ENCODE measurements at regions not wholly inside any gene's neighbourhood (a gene's known extent, or its start where the extent isn't known, plus 50 kb on each side); places are given as distances from the start of the nearest gene placed in this dataset.

DNA sequence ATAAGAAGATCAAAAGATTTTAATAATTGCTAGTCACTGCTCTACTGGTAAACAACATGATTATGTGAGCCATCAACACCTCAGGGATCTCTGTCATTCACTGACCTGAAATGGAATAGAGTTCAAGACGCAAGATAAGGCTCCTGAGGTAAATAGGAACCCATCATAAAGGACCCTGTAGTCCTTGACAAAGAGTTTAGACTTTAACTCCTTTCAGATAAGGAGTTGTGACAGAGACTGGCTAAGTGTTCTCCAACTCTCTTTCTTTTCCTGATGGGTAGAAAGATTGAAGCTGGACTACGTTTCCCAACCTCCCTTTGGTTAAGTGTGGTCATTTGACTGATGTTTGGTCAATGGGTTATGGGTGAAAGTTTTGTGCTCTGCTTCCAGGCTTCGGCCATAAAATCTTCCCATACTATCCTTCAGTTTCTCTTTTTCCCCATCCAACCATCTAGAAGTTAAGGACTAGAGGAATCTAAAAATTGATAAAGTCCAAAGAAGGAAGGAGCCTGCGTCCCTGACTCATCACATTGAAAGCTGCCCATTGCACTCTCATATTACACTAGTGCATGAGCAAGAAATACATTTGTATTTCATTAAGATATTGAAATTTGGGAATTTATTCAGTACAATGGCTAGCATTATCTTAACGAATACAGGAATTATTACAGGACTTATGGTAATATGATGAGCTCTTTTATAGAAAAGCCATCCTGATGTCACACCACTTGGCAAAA lies 293.7 kb upstream of the ACVR2A start:
- no peak for DNase-seq (ENCODE audit: low read depth)

DNA sequence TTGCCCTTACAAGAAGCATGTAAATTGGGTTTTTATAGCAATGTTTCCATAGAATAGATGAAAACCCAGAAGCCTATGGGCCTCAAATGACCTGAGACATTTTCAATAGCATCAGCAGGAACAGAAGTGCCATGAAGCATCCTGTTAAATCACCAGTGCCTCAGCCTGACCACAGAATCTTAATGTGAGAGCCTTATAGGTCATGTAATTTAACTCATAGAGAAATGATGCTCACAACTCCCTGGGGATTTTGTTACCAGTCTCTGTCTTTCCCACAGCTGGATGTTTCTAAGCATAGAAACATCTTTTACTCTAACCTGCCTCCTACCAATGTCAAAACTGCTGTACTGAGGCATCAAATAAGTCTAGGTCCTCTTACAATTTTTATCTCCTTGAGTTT lies 295.8 kb upstream of the ACVR2A start:
- no peak for DNase-seq (ENCODE audit: low read depth)

DNA sequence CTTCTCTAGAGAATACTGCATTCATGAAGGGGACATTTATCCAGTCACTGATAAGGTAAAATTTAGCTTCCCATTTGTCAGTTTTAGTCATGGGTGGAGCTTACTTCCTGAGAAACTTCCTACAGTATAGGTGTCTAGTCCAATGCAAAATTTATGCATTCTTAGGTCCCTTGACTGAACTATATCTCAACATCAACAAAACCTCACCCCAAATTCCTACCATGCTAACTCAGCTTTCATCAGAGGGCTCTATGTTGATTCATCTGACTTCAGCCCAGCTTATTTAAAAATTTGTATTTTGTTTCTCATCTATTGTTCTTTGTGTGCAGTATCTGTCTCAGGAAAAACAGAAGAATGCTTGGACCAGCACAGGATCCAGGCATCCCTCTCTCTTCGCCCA lies 296.4 kb upstream of the ACVR2A start:
- no peak for DNase-seq (ENCODE audit: low read depth)

DNA sequence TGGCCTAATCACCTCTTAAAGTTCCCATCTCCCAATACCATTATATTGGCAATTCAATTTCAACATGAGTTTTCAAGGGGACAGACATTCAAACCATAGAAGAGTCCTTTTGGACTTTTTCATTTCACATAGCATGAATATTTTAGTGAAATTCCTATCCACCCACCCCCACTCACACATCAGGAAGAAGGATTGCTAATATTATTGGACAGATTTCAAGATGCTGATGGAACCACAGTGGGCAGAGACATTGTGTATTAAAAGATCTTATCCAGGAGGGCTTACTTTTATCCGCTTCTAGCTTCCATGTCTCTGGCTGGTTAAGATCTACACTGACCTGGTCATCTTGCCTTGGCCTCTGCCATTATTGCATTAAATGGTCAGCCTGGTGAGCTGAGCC lies 297.4 kb upstream of the ACVR2A start:
- DNase-seq (ENCODE audit: low read depth), result no peak

DNA sequence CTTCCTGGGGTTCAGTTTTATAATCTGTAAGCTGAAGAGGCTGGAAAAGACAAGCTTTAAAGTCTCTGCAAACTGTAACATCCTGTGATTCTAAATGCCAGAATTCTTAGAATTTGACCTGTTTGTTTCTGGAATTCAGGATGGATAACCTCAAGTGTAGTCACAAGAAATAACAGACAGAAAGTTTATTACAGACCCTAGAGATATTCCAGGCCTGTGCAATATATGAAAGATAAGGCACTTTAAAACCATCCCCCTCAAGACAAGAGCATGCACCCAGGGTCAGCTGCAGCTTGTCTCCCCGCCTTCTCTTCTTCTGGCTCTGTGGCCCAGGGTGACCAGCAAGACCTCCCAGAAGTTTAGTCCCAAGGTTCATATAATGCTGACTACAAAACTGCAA lies 298.7 kb upstream of the ACVR2A start:
- no peak for DNase-seq (ENCODE audit: low read depth)

DNA sequence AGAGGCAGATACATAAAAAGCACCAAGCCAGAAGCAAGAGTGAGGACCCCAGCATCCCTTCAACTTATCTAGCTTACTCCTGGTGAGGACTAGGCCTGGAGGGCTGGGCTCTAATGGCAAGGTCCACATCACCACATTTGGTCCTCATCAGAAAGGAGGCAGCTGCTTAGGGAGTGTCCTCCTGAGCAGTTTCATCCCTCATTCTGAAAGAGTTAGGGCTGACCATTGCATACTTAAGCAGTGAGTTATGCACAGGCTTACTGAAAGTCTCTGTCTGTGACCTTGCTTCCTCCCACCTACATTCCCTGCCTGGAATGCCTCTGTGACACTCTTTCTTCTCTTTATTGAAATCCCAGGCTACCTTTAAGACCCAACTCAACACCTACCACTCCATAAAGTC lies 301.8 kb upstream of the ACVR2A start:
- no peak for DNase-seq (ENCODE audit: low read depth)

DNA sequence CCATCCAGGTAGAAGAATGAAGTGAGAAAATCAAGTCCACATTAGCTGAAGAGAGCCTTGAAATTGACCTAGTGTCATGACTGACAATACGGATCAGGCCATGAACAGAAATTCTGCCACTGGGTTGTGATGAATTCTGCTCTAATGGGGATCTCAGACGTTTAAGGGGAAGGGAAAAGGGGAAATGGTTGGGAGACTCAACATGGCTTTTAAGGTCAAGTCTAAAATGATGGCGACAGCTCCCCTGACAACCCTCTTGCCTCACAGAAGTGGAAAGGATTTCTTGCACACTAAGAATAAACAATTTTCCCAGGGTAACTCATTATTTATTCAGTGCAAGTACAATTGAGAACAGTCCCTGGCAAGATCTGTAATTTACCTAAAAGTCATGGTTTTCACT lies 302.5 kb upstream of the ACVR2A start:
- no peak for DNase-seq (ENCODE audit: low read depth)

DNA sequence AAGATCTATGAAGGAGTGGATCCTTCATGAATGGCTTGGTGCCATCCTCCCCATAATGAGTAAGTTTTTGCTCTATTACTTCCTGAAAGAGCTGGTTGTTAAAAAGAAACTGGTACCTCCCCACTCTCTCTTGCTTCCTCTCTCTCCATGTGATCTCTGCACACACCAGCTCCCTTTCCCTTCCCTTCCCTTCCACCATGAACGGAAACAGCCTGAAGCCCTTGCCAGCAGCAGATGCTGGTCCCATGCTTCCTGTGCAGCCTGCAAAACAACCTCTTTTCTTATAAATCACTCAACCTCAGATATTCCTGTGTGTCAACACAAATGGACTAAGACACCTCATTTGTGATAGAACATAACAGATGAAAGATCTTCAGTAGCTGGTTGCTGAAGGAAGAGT lies 303.5 kb upstream of the ACVR2A start:
- DNase-seq (ENCODE audit: low read depth), result no peak

DNA sequence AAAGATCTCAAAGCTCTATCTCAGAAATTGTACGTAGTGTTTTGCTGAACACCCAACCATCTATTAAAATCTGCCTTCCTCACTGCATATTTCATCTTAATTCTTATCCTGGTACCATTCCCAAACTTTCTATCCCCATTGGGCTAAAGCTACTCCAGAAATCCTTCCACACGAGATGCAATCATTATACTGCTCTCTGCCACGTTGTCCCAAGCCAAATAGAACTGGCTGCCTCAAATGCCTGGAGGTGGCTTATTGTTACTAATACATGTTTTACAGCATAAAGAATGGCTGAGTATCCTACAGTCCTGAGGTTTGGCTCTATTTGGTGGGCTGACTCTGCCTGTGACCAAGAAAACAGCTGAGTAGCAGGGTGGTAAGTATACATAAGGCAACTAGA lies 306.0 kb upstream of the ACVR2A start:
- DNase-seq (ENCODE audit: low read depth), result no peak

DNA sequence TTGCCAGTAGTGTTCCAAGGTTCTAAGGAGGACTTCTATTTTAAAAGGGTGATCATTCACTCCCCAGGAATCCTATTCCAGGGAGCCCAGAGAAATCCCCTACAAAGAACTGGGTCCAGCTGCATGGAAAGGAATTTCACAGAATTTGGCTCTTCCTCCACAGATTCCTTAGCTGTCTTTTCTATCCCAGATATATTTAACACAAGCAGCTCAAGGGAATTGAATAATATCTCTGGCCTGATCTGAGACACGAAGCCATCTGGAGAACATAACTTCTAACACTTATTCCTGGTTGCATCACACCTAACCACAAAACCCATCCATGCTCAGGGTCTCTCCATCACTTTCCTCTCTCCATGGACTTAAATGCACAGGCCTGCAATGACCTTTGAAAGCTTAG lies 306.7 kb upstream of the ACVR2A start:
- no peak for DNase-seq (ENCODE audit: low read depth)

DNA sequence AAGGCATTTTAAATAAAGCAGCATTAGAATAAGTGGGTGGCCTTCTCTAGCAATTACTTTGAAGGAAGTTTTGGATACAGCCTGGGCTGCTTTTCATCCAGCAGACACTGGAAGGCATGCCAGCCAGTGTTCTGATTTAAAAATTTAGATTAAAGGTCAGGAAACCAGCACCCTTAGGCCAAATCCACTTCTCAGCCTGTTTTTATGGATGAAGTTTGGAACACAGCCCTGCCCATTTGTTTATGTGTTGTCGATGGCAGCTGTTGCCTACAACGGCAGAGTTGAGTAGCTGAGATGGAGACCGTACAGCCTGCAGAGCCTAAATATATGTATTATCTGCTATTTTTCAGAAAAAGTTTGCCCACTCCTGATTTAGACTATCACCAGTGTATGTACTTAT lies 313.6 kb upstream of the ACVR2A start:
- no peak for DNase-seq (ENCODE audit: low read depth)

DNA sequence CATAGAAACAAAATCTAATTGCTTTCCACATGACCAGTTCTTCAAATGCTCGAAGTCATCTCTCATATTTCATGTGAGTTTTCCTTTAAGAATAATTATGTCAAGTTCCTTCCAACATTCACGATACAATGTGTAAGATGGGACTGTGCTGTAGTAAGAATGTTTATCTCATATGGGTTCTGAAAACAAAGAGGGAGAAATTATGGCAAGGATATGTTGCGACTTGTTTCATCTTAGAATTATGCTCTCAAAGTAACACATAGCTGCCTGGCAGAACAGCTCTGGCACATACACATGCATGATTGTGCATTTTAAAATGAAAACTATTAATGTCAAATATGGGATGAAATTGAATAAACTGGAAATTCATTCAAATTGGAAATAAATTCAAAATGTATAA lies 314.8 kb upstream of the ACVR2A start:
- no peak for DNase-seq (ENCODE audit: low read depth)

DNA sequence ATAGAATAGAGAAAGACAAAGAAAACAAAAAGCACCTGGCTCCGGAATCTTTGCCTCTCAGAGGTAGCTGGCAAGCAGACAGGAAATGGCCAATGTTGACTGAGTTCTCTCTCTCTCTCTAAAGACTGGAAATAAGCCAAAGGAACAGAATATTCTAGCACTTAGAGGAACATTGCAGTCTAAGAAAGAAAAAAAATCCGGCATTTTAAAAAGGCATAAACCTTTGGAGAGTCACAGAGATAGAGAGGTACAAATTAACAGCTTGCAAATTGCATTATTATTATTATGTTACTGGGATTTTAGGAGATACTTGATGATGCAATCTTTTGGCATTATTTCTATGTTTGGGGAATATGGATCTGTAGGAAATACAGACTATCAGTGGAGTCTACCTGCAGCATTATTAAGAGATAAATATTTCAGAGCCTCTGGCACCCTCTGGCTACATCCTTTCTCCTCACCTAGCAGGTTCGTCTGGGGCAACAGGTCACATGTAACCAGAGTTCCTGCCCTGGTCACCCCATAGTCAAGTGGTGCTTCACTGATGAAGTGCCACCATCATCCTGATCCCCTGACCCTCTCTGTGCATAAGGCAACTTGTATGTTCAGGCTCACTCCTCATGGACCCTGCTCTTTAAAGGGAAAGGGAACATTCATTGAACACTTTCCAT lies 318.9 kb upstream of the ACVR2A start:
- DNase-seq (ENCODE audit: low read depth), result no peak

DNA sequence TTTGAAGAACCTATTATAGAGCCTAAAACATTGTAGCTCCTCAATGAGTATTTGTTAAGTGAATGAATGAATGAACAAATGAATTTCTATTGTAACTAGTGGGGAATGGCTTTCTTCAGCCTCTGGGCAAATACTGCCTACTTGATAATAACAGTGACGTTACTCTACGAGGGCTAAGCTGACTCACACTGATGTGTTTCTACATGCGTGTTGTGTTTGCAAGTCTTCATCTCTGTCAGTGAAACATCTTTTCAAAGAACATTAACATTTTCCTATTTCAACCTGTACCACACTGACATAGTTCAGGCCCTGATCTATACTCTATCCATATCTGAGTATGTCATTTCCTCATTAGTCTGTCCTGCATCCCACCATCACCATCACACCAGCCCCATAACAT lies 319.9 kb upstream of the ACVR2A start:
- DNase-seq (ENCODE audit: low read depth), result no peak

DNA sequence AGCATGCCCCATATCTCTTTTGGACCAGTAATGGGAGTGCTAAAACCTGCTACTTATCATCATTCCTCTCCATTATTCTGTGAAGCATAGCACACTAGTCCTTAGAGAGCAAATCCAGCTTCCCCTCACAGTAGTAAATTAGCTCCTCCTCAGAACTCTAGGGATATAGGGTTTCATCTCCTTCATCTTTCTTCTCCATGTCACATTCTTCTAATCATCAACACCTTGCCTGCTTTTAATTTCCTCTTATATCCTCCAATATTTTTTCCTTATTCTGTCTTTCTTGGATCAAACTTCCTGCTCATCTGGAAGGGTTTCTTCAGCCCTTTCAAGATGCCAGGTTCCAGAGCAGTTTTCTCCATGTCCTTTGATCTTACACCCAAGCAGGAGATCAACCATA lies 321.4 kb upstream of the ACVR2A start:
- no peak for DNase-seq (ENCODE audit: low read depth)

DNA sequence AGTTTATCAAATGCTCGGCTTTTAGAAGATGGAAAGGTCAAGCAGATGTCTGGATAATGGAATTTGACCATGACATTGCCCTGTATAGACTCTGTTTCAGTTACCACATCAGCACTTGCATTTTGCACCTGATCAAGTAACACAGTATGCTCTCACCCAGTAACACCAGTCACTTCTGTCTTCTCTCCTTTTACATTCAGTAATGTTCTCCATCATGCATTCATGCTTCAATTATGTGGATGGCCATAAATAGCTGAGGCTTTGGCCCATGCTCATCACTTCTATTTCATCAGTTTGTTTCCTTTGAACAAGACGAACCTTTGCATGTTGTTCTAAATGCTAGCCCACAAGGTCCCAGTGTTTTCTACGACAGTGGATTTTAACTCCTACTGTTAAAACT lies 322.9 kb upstream of the ACVR2A start:
- no peak for DNase-seq (ENCODE audit: low read depth)

DNA sequence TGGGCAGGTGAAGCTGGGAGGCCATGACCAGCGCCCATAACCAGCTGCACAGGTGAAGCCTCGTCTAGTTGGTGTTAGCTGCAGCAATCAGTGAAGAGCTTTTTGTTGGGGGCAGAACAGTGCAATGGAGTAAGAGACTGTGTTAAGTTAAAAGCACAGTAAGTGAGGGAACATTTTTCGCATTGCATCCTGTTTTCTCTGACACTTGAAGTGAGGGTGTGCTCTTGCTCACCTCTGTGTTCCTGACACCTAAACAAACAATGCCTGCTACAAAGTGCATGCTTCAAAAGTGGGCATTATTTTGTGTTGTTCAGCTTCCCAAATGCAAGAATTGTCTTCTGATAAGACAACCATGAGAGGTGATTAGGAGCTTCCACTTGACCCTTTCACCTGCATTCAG lies 324.0 kb upstream of the ACVR2A start:
- DNase-seq (ENCODE audit: low read depth), result no peak

DNA sequence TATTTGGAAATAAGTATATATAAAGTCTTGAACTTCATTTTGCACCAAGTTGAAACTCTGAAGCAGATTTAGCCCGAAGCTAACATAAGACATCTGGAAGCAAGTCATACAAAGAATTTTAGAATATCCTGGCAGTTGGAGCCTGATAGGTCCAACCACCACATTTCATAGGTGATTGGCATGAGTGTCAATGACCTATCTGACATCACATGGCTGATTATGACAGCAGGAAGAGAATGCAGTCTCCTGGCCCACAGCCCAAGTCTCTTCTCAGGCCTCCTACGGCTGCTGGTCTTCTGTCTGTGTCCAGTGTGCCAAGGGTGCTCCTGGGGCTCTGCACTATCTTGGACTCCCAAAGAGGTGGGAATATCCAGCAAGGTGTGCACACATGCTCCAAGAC lies 325.7 kb upstream of the ACVR2A start:
- DNase-seq (ENCODE audit: low read depth), result no peak

DNA sequence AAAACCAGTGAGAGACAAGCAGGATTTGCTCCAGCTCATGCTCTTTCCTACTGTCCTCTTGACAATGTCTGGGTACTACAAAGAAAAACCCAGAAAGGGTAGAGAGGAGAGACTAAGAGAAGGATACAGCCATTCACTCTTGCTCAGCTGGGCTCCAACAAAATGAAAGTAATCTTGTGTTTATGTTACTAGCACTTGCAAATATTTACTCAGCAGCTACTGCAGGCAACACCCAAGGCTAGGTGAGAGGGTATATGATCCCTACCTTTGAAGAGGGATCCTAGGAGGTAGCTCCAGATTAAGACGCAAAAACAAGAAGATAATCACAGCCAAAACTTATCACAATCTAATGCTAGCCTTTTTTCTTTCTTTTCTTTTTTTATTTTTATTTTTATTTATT lies 329.6 kb upstream of the ACVR2A start:
- DNase-seq (ENCODE audit: low read depth), result no peak

DNA sequence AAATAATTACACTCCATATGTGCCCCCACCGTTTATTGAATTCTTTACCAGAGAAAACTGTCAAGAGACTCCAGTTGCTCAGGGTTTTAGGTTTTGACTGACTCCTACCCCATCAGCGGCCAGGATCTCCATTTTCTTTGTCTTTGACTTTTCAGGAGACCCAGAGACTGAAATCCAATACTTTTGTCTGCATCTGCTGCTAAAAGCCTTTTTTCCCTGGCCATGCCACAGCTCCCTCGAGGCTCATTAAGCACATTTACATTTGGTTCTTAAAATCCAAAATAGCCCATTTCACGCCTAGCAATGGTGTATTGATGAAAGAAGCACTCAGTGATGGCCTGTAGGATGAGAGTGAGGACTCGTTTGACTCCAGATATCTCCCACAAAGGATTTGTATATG lies 332.6 kb upstream of the ACVR2A start:
- DNase-seq (ENCODE audit: low read depth), result no peak

DNA sequence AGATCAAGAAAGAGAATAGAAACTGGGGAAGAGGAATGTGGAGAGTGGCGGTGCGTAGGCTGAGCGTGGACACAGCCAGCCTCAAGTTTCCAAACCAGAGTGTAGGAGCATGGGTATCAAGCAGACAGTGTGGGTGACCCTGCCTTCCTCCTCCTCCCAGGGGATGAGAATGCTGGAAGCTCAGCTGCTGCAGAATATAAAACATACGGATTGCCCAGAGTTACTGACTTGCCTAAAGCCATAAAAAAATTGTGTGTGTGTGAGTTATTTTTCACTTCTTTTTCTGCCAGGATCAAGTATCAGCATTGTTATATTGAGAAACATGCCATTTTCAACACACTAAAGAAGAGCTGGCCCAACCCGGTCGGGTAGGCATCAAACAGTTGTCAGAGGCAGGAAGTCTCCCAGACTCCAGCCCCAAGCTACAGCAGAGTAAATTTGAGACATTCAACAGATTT lies 333.3 kb upstream of the ACVR2A start:
- no peak for DNase-seq (ENCODE audit: low read depth)

DNA sequence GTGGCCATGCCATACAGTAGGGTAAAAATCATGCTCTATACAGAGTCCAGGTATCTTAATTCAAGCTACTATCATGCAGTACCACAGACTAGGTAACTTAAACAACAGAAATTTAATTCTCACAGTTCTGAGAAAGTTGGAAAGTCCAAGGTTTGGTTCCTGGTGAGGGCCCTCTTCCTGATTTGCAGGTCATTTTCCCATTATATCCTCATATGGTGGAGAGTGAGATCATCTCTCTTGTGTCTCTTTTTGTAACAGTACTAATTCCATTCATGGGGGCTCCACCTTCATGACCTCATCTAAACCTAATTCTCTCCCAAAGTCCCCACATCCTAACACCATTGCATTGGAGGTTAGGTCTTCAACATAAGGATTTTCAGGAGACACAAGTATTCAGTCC lies 335.0 kb upstream of the ACVR2A start:
- no peak for DNase-seq (ENCODE audit: low read depth)

DNA sequence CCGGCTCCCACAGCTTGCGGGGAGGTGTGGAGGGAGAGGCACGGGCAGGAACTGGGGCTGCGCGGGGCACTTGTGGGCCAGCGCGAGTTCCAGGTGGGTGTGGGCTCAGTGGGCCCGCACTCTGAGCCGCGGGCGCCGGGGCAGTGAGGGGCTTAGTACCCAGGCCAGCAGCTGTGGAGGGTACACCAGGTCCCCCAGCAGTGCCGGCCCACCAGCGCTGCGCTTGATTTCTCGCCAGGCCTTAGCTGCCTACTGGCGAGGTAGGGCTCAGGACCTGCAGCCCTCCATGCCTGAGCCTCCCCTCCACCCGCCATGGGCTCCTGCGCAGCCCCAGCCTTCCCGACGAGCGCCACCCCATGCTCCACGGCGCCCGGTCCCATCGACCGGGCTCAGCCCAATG lies 337.9 kb upstream of the ACVR2A start:
- no peak for DNase-seq (ENCODE audit: low read depth)

DNA sequence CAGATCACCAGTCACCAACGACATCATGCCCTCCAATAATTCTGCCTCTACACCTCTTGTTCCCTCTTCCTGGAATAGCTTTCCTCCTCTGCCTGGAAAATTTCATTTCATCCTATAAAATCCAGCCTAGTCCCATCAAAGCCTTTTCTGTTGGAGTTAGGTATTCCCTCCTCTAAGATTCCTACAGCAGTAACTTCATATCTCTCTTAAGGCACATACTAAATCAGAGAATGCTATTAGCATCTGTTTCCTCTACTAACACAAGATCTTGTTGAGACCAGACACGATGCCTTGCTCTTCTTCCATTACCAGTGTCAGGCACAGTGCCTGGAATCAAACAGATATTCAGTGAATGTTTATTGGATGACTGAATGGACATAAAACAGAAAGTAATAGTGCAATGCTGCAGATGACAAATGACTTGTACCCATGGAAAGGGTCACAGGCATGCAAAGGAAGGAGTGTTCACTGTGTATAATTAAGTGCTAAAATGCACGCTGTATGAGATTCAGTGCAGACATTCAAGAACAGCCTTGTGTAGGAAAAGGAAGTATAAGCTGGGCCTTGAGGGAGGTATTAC lies 342.0 kb upstream of the ACVR2A start:
- no peak for DNase-seq (ENCODE audit: low read depth)

Measured in stimulated activated CD8-positive, alpha-beta memory T cell treated with anti-CD3 and anti-CD28 coated beads, Interleukin-4, amount 100 ng/mL, for 24 hours (primary cell).